GM12878 (cell line): ENCODE measurements at regions not wholly inside any gene's neighbourhood (a gene's known extent, or its start where the extent isn't known, plus 50 kb on each side); places are given as distances from the start of the nearest gene placed in this dataset.

Source experiments
- ATAC-seq: fragments of 200-7000 bp; cut with Tn5 transposase; 3 replicates; pipeline ENCODE4 v1.9.1; 2020; ENCODE audit warnings: mild to moderate bottlenecking, moderate library complexity
- BruUV-seq: library from RNA; stranded (reverse); fragments of 400-500 nt; replicated peaks from 2 replicates; lab custom pipeline; 2021; lab: Mats Ljungman, UMichigan
- CTCF ChIA-PET: fragments of 300-600 bp; sonication (Branson Sonifier 250); formaldehyde crosslinking; extraction: SDS; loops from one replicate; lab custom pipeline; 2021; ENCODE audit warnings: inconsistent platforms; lab: Yijun Ruan, JAX
- POLR2A ChIA-PET: fragments of 350-600 bp; formaldehyde crosslinking; extraction: SDS; loops from one replicate; lab custom pipeline; 2021; ENCODE audit warnings: inconsistent platforms; lab: Charles Lee
- RAD21 ChIA-PET: fragments of 300-600 bp; sonication (Branson Sonifier 250); formaldehyde crosslinking; loops from one replicate; lab custom pipeline; 2023; ENCODE audit warnings: antibody characterized with exemption; ENCODE audit not compliant: unreplicated experiment; lab: Charles Lee
- SMC1A ChIA-PET: fragments of 300-600 bp; sonication (Branson Sonifier 250); formaldehyde crosslinking; loops from one replicate; lab custom pipeline; 2023; ENCODE audit not compliant: unreplicated experiment, uncharacterized antibody; lab: Charles Lee
- DNase-seq: peaks from one replicate; pipeline ENCODE4 v3.0.0-alpha.2; 2011; ENCODE audit warnings: low read depth, low spot score
- FAIRE-seq: peaks from 3 replicates; lab custom pipeline; 2011; peaks lifted over from hg19 to GRCh38; lab: Jason Lieb, UNC
- H2AFZ ChIP-seq: 2 replicates; pipeline ENCODE4 v1.6.0; 2011; ENCODE audit warnings: low read depth, low read length, control low read depth; ENCODE audit not compliant: control insufficient read depth
- H3K27ac ChIP-seq: 2 replicates; pipeline ENCODE4 v1.5.1; 2011; ENCODE audit warnings: control low read depth; ENCODE audit not compliant: control insufficient read depth, insufficient read depth
- H3K27me3 ChIP-seq, 2 experiments: replicated peaks in 1 of 2; 2 replicates each; pipeline versions ENCODE4 v1.6.0 to v1.6.1; 2011; ENCODE audit warnings: low read length in 1 of 2; ENCODE audit not compliant: control insufficient read depth in 2 of 2, insufficient read depth in 2 of 2
- H3K36me3 ChIP-seq, 2 experiments: 2 replicates each; pipeline ENCODE4 v1.5.1; 2011; ENCODE audit warnings: low read length in 1 of 2; ENCODE audit not compliant: control insufficient read depth in 2 of 2, insufficient read depth in 2 of 2
- H3K4me1 ChIP-seq: 2 replicates; pipeline ENCODE4 v1.6.1; 2011; ENCODE audit warnings: mild to moderate bottlenecking, low read length, moderate library complexity, mixed read lengths; ENCODE audit not compliant: control insufficient read depth, insufficient read depth
- H3K4me2 ChIP-seq: 2 replicates; pipeline ENCODE4 v1.6.0; 2011; ENCODE audit warnings: control low read depth; ENCODE audit not compliant: control insufficient read depth, insufficient read depth
- H3K4me3 ChIP-seq: fragments of 200-600 bp; sonication (generic); 2 replicates; pipeline ENCODE4 v1.5.1; 2016
- H3K79me2 ChIP-seq: 2 replicates; pipeline ENCODE4 v1.6.0; 2011; ENCODE audit warnings: low read length; ENCODE audit not compliant: control insufficient read depth, insufficient read depth
- H3K9ac ChIP-seq: 2 replicates; pipeline ENCODE4 v1.8.0; 2011; ENCODE audit warnings: low read length, control low read depth, mixed read lengths; ENCODE audit not compliant: control insufficient read depth, insufficient read depth
- H3K9me3 ChIP-seq: replicated peaks from 3 replicates; pipeline ENCODE4 v1.5.1; 2011; ENCODE audit warnings: mild to moderate bottlenecking, low read length; ENCODE audit not compliant: control insufficient read depth, insufficient read depth
- H4K20me1 ChIP-seq: 2 replicates; pipeline ENCODE4 v1.6.0; 2011; ENCODE audit not compliant: control insufficient read depth, insufficient read depth
- BCL11A ChIP-seq: IDR thresholded peaks from 2 replicates; pipeline ENCODE4 v1.6.1; 2011; ENCODE audit warnings: low read depth, low read length
- EZH2 ChIP-seq: IDR thresholded peaks from 2 replicates; pipeline ENCODE4 v1.6.1; 2012; ENCODE audit warnings: low read depth, mild to moderate bottlenecking, control low read depth, inconsistent platforms, low read length, borderline replicate concordance; ENCODE audit not compliant: control insufficient read depth
- FOXK2 ChIP-seq: fragments of 450-650 bp; IDR thresholded peaks from 2 replicates; pipeline ENCODE4 v1.6.1; 2017; ENCODE audit warnings: mild to moderate bottlenecking, moderate library complexity
- HDGF ChIP-seq: fragments of 450-650 bp; IDR thresholded peaks from 2 replicates; pipeline ENCODE4 v1.6.1; 2016; ENCODE audit warnings: antibody characterized with exemption
- MXI1 ChIP-seq: fragments of 150-350 bp; IDR thresholded peaks from 2 replicates; pipeline ENCODE4 v1.6.1; 2011; ENCODE audit warnings: low read depth, mild to moderate bottlenecking, inconsistent platforms, low read length, improper control_type of control experiment
- NBN ChIP-seq: fragments of 450-650 bp; IDR thresholded peaks from 2 replicates; pipeline ENCODE4 v1.6.1; 2016
- NFIC ChIP-seq: IDR thresholded peaks from 2 replicates; pipeline ENCODE4 v1.6.1; 2012; ENCODE audit warnings: low read depth, mild to moderate bottlenecking, inconsistent platforms, low read length, moderate library complexity
- PBX3 ChIP-seq: IDR thresholded peaks from 2 replicates; pipeline ENCODE4 v1.6.1; 2011; ENCODE audit warnings: mild to moderate bottlenecking, low read depth, low read length, moderate library complexity; ENCODE audit not compliant: insufficient replicate concordance
- SREBF2 ChIP-seq: IDR thresholded peaks from 2 replicates; pipeline ENCODE4 v1.6.1; 2012; ENCODE audit warnings: mild to moderate bottlenecking, low read length
- SRF ChIP-seq, 2 experiments: IDR thresholded peaks; 2 replicates each; pipeline ENCODE4 v1.6.1; 2011; ENCODE audit warnings: low read depth in 2 of 2, low read length in 2 of 2, mild to moderate bottlenecking in 1 of 2, moderate library complexity in 1 of 2
- SUZ12 ChIP-seq: fragments of 200-600 bp; sonication (generic); IDR thresholded peaks from one replicate; pipeline ENCODE4 v1.6.1; 2018; ENCODE audit warnings: antibody characterized with exemption, mild to moderate bottlenecking; ENCODE audit not compliant: unreplicated experiment
- USF1 ChIP-seq: IDR thresholded peaks from 2 replicates; pipeline ENCODE4 v1.6.1; 2011; ENCODE audit warnings: borderline replicate concordance, low read depth, mild to moderate bottlenecking, moderate library complexity, mixed read lengths, low read length; ENCODE audit not compliant: insufficient read depth; ENCODE audit errors: extremely low read length
- ZBTB40 ChIP-seq: fragments of 450-650 bp; IDR thresholded peaks from 2 replicates; pipeline ENCODE4 v1.6.1; 2016; ENCODE audit warnings: mild to moderate bottlenecking, moderate library complexity, borderline replicate concordance
- ZNF207 ChIP-seq: fragments of 450-650 bp; IDR thresholded peaks from 2 replicates; pipeline ENCODE4 v1.6.1; 2014; ENCODE audit warnings: antibody characterized with exemption, mild to moderate bottlenecking, borderline replicate concordance
- in situ Hi-C: fragments of 300-500 bp; cut with MboI; formaldehyde crosslinking; loops from 9 replicates; pipeline ENCODE4 v1.14.3; 2018; ENCODE audit warnings: mixed read lengths
- intact Hi-C: fragments of 100-400 bp; cut with micrococcal nuclease; formaldehyde crosslinking; loops from one replicate; pipeline ENCODE4 v1.14.2; 2022; ENCODE audit not compliant: unreplicated experiment

- TF ChIP-seq ZBTB40 (no peak), SUZ12 (no peak), BCL11A (no peak), SRF (IDR thresholded peaks at IDR 0.05; ENCODE audit: low read depth in 2 of 2, low read length in 2 of 2) (no peak)
Measured at GRCh38 chr1:230587061-230587460, 55.2 kb upstream of the COG2 start (continued).

GRCh38 chr1:230584660-230585059, 57.6 kb upstream of the COG2 start:
- no peaks in the 10 kb centered on the region; a peak in 1 of 4 replicates for H3K27me3 ChIP-seq
- ChIA-PET SMC1A (no interaction called here), POLR2A (no interaction called here), CTCF (no interaction called here), RAD21 (no interaction called here)
- H3K27ac ChIP-seq, result no peak overlapping the region
- BruUV-seq, result no TSS peak
- no peaks in the 10 kb centered on the region for H4K20me1 ChIP-seq
- H3K79me2 ChIP-seq, result no peaks in the 10 kb centered on the region
- no peaks in the 10 kb centered on the region for H3K4me1 ChIP-seq
- no peaks in the 10 kb centered on the region for H3K36me3 ChIP-seq
- no peak overlapping the region for H3K9ac ChIP-seq
- no peak overlapping the region for H3K4me3 ChIP-seq
- H3K9me3 ChIP-seq, result no peaks in the 10 kb centered on the region; the same call in 2 of the 3 replicates
- H2AFZ ChIP-seq, result no peak overlapping the region
- FAIRE-seq (no peak), ATAC-seq (no peak), DNase-seq (no peak)
- intact Hi-C loops (no loop called here), in situ Hi-C loops (no loop called here)
- no peak overlapping the region for H3K4me2 ChIP-seq
- TF ChIP-seq ZNF207 (no peak), EZH2 (no peak), SUZ12 (no peak), PBX3 (no peak), NFIC (no peak), MXI1 (no peak), ZBTB40 (no peak), USF1 (no peak), HDGF (no peak), NBN (no peak), SREBF2 (no peak), FOXK2 (no peak)
